Esophagus squamous epithelium (tissue), 4 donors: ENCODE measurements at regions not wholly inside any gene's neighbourhood (a gene's known extent, or its start where the extent isn't known, plus 50 kb on each side); places are given as distances from the start of the nearest gene placed in this dataset.

ENCODE experiments used
- CTCF ChIP-seq, 6 experiments: fragments of 450-650 bp in 4 of 6; fragments of 200-600 bp in 2 of 6; sonication (generic) in 2 of 6; IDR thresholded peaks; one replicate each; pipeline ENCODE4 v1.5.1; 2016 to 2019; ENCODE audit warnings: antibody characterized with exemption in 6 of 6, mild to moderate bottlenecking in 4 of 6, moderate library complexity in 4 of 6
- POLR2A ChIP-seq, 4 donors: fragments of 450-650 bp; IDR thresholded peaks; one replicate each; pipeline ENCODE4 v1.6.1; 2017; ENCODE audit warnings: antibody characterized with exemption in 4 of 4, mild to moderate bottlenecking in 4 of 4, moderate library complexity in 3 of 4

GRCh38 chr2:194314042-194314441 is 1343.0 kb upstream of the SLC39A10 start:
- no peak for TF ChIP-seq POLR2A (IDR thresholded peaks at IDR 0.05)
- no peak for TF ChIP-seq CTCF (IDR thresholded peaks at IDR 0.05)
